ENCODE measurements at regions not wholly inside any gene's neighbourhood (a gene's known extent, or its start where the extent isn't known, plus 50 kb on each side); places are given as distances from the start of the nearest gene placed in this dataset.

GRCh38 chr1:97976801-97977200 is 56.0 kb upstream of the DPYD start:
- TF ChIP-seq POLR2A (IDR thresholded peaks at IDR 0.05): no peak
- TF ChIP-seq CTCF (IDR thresholded peaks at IDR 0.05): no peak

Data from ovary (tissue), 3 donors.